H1 (cell line): ENCODE measurements at regions not wholly inside any gene's neighbourhood (a gene's known extent, or its start where the extent isn't known, plus 50 kb on each side); places are given as distances from the start of the nearest gene placed in this dataset.

ENCODE experiments used
- CTCF ChIA-PET: fragments of 300-600 bp; sonication (Branson Sonifier 250); formaldehyde crosslinking; loops from one replicate; lab custom pipeline; 2021; ENCODE audit not compliant: partially characterized antibody; lab: Charles Lee
- POLR2A ChIA-PET: fragments of 300-600 bp; sonication (Branson Sonifier 250); formaldehyde crosslinking; loops from one replicate; lab custom pipeline; 2021; ENCODE audit warnings: inconsistent platforms; ENCODE audit not compliant: partially characterized antibody; lab: Charles Lee
- DNase-seq, 2 experiments: peaks; one replicate each; pipeline versions ENCODE4 v3.0.0 to v3.0.0-alpha.2; 2010 to 2022; ENCODE audit warnings: low spot score in 2 of 2, low read depth in 1 of 2, mixed read lengths in 1 of 2
- FAIRE-seq: peaks from 2 replicates; lab custom pipeline; 2011; peaks lifted over from hg19 to GRCh38; lab: Jason Lieb, UNC
- H2AFZ ChIP-seq: 2 replicates; pipeline ENCODE4 v1.8.1; 2012; ENCODE audit warnings: low read length, inconsistent platforms
- H2AK5ac ChIP-seq: 2 replicates; pipeline ENCODE4 v1.6.1; 2013; ENCODE audit warnings: low read depth, low read length
- H2BK120ac ChIP-seq: replicated peaks from 2 replicates; pipeline ENCODE3; 2013; ENCODE audit warnings: low read depth, low read length, inconsistent platforms
- H2BK12ac ChIP-seq: 2 replicates; pipeline ENCODE4 v1.6.1; 2013; ENCODE audit warnings: low read depth, low read length
- H2BK15ac ChIP-seq: 2 replicates; pipeline ENCODE4 v1.6.1; 2013; ENCODE audit warnings: low read length
- H2BK20ac ChIP-seq: 2 replicates; pipeline ENCODE4 v1.6.1; 2013; ENCODE audit warnings: low read length
- H2BK5ac ChIP-seq: 2 replicates; pipeline ENCODE4 v1.6.1; 2013; ENCODE audit warnings: low read depth, low read length
- H3K14ac ChIP-seq: 2 replicates; pipeline ENCODE4 v1.6.1; 2013; ENCODE audit warnings: inconsistent platforms; ENCODE audit not compliant: insufficient read length
- H3K18ac ChIP-seq: 2 replicates; pipeline ENCODE4 v1.6.1; 2013; ENCODE audit warnings: low read length; ENCODE audit errors: extremely low read depth
- H3K23ac ChIP-seq: 2 replicates; pipeline ENCODE4 v1.6.1; 2013; ENCODE audit warnings: inconsistent platforms; ENCODE audit not compliant: insufficient read length
- H3K23me2 ChIP-seq: 2 replicates; pipeline ENCODE4 v1.6.1; 2013; ENCODE audit warnings: low read depth, low read length
- H3K27ac ChIP-seq: 2 replicates; pipeline ENCODE4 v1.6.1; 2011; ENCODE audit warnings: low read depth, low read length, inconsistent platforms
- H3K27me3 ChIP-seq, 4 experiments: replicated peaks in 1 of 4; 1 replicate in 1 of 4; 2 replicates in 3 of 4; pipeline versions ENCODE4 v1.6.1 to v1.8.1; 2011 to 2013; ENCODE audit warnings: low read length in 3 of 4, mild to moderate bottlenecking in 3 of 4, inconsistent platforms in 2 of 4, mixed read lengths in 2 of 4, moderate library complexity in 1 of 4; ENCODE audit not compliant: control insufficient read depth in 3 of 4, insufficient read depth in 3 of 4; ENCODE audit errors: extremely low read depth in 1 of 4
- H3K36me3 ChIP-seq, 4 experiments: 2 replicates each; pipeline versions ENCODE4 v1.6.1 to v1.8.1; 2011 to 2013; ENCODE audit warnings: mild to moderate bottlenecking in 4 of 4, low read length in 3 of 4, moderate library complexity in 2 of 4, control low read depth in 1 of 4, inconsistent platforms in 1 of 4; ENCODE audit not compliant: insufficient read depth in 4 of 4, control insufficient read depth in 2 of 4
- H3K4ac ChIP-seq: replicated peaks from 2 replicates; pipeline ENCODE3; 2013; ENCODE audit warnings: low read length, low read depth, mixed read lengths, inconsistent platforms; ENCODE audit not compliant: insufficient read length
- H3K4me1 ChIP-seq, 4 experiments: replicated peaks in 1 of 4; 1 replicate in 1 of 4; 2 replicates in 3 of 4; pipeline versions ENCODE4 v1.6.1 to v1.8.1; 2011 to 2013; ENCODE audit warnings: low read length in 3 of 4, inconsistent platforms in 2 of 4, mixed read lengths in 1 of 4; ENCODE audit not compliant: insufficient read depth in 4 of 4, control insufficient read depth in 3 of 4
- H3K4me2 ChIP-seq, 2 experiments: 2 replicates each; pipeline versions ENCODE4 v1.6.1 to v1.8.1; 2011 to 2013; ENCODE audit warnings: low read depth in 2 of 2, low read length in 2 of 2, control low read depth in 1 of 2, inconsistent platforms in 1 of 2, mild to moderate bottlenecking in 1 of 2; ENCODE audit not compliant: insufficient read depth in 1 of 2
- H3K4me3 ChIP-seq, 4 experiments: fragments of 200-600, 300-600 bp in 1 of 4; sonication (generic), shearing (Covaris generic), sonication (Bioruptor Twin) in 1 of 4; 2 replicates each; pipeline versions ENCODE4 v1.5.1 to v1.8.1; 2011 to 2016; ENCODE audit warnings: low read length in 4 of 4, low read depth in 3 of 4, control low read depth in 2 of 4, inconsistent platforms in 2 of 4, mild to moderate bottlenecking in 2 of 4, mixed read lengths in 1 of 4, moderate library complexity in 1 of 4; ENCODE audit not compliant: insufficient read depth in 2 of 4; ENCODE audit errors: extremely low read depth in 1 of 4
- H3K56ac ChIP-seq: replicated peaks from 2 replicates; pipeline ENCODE3; 2013; ENCODE audit warnings: low read depth, mild to moderate bottlenecking, mixed read lengths, low read length, inconsistent platforms; ENCODE audit not compliant: insufficient read length
- H3K79me1 ChIP-seq: 2 replicates; pipeline ENCODE4 v1.6.1; 2013; ENCODE audit warnings: low read depth, low read length, control low read depth
- H3K79me2 ChIP-seq, 2 experiments: 2 replicates each; pipeline versions ENCODE4 v1.6.1 to v1.8.1; 2012 to 2013; ENCODE audit warnings: low read length in 2 of 2, mild to moderate bottlenecking in 2 of 2, inconsistent platforms in 1 of 2; ENCODE audit not compliant: insufficient read depth in 2 of 2, control insufficient read depth in 1 of 2
- H3K9ac ChIP-seq, 4 experiments: replicated peaks in 1 of 4; 1 replicate in 1 of 4; 2 replicates in 3 of 4; pipeline versions ENCODE4 v1.6.1 to v1.8.1; 2011 to 2013; ENCODE audit warnings: low read depth in 3 of 4, low read length in 3 of 4, control low read depth in 2 of 4, mild to moderate bottlenecking in 2 of 4, moderate library complexity in 2 of 4, inconsistent platforms in 1 of 4; ENCODE audit errors: extremely low read depth in 1 of 4
- H3K9me3 ChIP-seq, 2 experiments: 2 replicates each; pipeline versions ENCODE4 v1.6.1 to v1.8.1; 2012 to 2013; ENCODE audit warnings: mild to moderate bottlenecking in 2 of 2, moderate library complexity in 2 of 2, control low read depth in 1 of 2, inconsistent platforms in 1 of 2, low read depth in 1 of 2, low read length in 1 of 2, mixed read lengths in 1 of 2; ENCODE audit not compliant: insufficient read depth in 2 of 2
- H4K20me1 ChIP-seq, 2 experiments: replicated peaks in 1 of 2; 2 replicates each; pipeline versions ENCODE3 to v1.8.1; 2011 to 2013; ENCODE audit warnings: inconsistent platforms in 2 of 2, low read length in 2 of 2, mild to moderate bottlenecking in 1 of 2; ENCODE audit not compliant: insufficient read depth in 2 of 2, control insufficient read depth in 1 of 2
- H4K5ac ChIP-seq: 2 replicates; pipeline ENCODE4 v1.6.1; 2013; ENCODE audit warnings: low read length, low read depth, mixed read lengths, inconsistent platforms; ENCODE audit not compliant: insufficient read length
- H4K8ac ChIP-seq: 2 replicates; pipeline ENCODE4 v1.8.0; 2013; ENCODE audit warnings: mild to moderate bottlenecking, moderate library complexity, low read length, inconsistent platforms; ENCODE audit not compliant: insufficient read depth; ENCODE audit errors: extremely low read depth
- H4K91ac ChIP-seq: replicated peaks from 2 replicates; pipeline ENCODE3; 2013; ENCODE audit warnings: low read length, mixed read lengths, inconsistent platforms; ENCODE audit not compliant: insufficient read length
- CHD1 ChIP-seq: IDR thresholded peaks from 2 replicates; pipeline ENCODE4 v1.6.1; 2012; ENCODE audit warnings: low read depth, low read length, improper control_type of control experiment
- CTBP2 ChIP-seq: IDR thresholded peaks from 2 replicates; pipeline ENCODE4 v1.7.0; 2011; ENCODE audit warnings: borderline replicate concordance, mild to moderate bottlenecking, moderate library complexity, mixed read lengths, low read length; ENCODE audit not compliant: insufficient read depth, insufficient read length
- CTCF ChIP-seq, 3 experiments: IDR thresholded peaks; 1 replicate in 2 of 3; 2 replicates in 1 of 3; pipeline versions ENCODE4 v1.5.1 to v1.6.1; 2011; ENCODE audit warnings: low read length in 3 of 3, mild to moderate bottlenecking in 3 of 3, inconsistent platforms in 2 of 3, low read depth in 1 of 3, moderate library complexity in 1 of 3; ENCODE audit not compliant: insufficient read depth in 1 of 3; ENCODE audit errors: control extremely low read depth in 1 of 3
- JUN ChIP-seq: IDR thresholded peaks from 2 replicates; pipeline ENCODE4 v1.6.1; 2011; ENCODE audit warnings: low read depth, mild to moderate bottlenecking, improper control_type of control experiment, low read length
- KDM5A ChIP-seq: fragments of 200-600 bp; IDR thresholded peaks from 2 replicates; pipeline ENCODE4 v1.7.1; 2012; ENCODE audit warnings: mild to moderate bottlenecking, low read length, inconsistent platforms, mixed read lengths
- NRF1 ChIP-seq: IDR thresholded peaks from 2 replicates; pipeline ENCODE4 v1.6.1; 2011; ENCODE audit warnings: mild to moderate bottlenecking, low read depth, low read length, improper control_type of control experiment
- POLR2A ChIP-seq, 2 experiments: IDR thresholded peaks; 1 replicate in 1 of 2; 2 replicates in 1 of 2; pipeline ENCODE4 v1.6.1; 2011; ENCODE audit warnings: low read depth in 2 of 2, low read length in 2 of 2, mild to moderate bottlenecking in 2 of 2; ENCODE audit errors: control extremely low read depth in 1 of 2
- SIRT6 ChIP-seq: IDR thresholded peaks from one replicate; pipeline ENCODE4 v1.7.1; 2012; ENCODE audit warnings: low read length, inconsistent platforms
- SP2 ChIP-seq: IDR thresholded peaks from 2 replicates; pipeline ENCODE4 v1.6.1; 2012; ENCODE audit warnings: mild to moderate bottlenecking, low read length, inconsistent platforms
- WGBS, 2 experiments: shearing (Covaris generic) in 1 of 2; methylation state at CpG; one replicate each; pipeline versions ENCODE4 v1.1.6 to v1.1.7; 2013 to 2015; ENCODE audit warnings: low lambda C conversion rate in 2 of 2, mixed read lengths in 2 of 2, inconsistent platforms in 1 of 2, low coverage in 1 of 2, missing lambda C conversion rate in 1 of 2; ENCODE audit not compliant: insufficient replicate concordance in 2 of 2, insufficient coverage in 1 of 2, insufficient read length in 1 of 2; ENCODE audit errors: extremely low coverage in 1 of 2, missing lambda C conversion rate in 1 of 2; 5-methylcytosine and 5-hydroxymethylcytosine counted together
- TF ChIP-seq, protein P1 (sequence below): IDR thresholded peaks from 2 replicates; pipeline ENCODE4 v1.6.1; 2012; ENCODE audit warnings: inconsistent platforms
- TF ChIP-seq, protein P2 (sequence below): IDR thresholded peaks from 2 replicates; pipeline ENCODE4 v1.6.1; 2012; ENCODE audit warnings: low read length, inconsistent platforms

DNA sequence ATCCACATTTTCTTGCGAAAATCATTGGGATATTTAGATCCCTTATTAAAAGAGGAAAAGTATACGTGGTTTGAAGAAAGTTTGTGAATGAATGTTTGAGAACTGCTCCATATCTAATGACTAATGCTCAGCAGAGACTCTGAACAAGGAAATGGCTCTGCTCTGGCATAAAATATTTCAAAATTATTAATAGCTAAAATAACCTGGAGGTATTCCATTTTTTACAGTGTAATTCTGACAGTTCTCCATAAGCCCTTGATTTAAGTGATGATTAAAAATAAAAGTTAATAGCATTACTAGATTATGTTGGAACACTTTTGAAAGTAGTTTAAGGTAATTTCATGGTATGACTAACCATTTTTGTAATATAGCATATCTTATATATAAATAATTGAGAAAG lies 1276.9 kb upstream of the TENM3 start:
- Histone ChIP-seq H3K23me2 (no peaks in the 10 kb centered on the region), H3K9me3 (no peaks in the 10 kb centered on the region), H4K8ac (no peak overlapping the region), H3K18ac (no peak overlapping the region), H3K4me1 (no peaks in the 10 kb centered on the region), H3K79me1 (no peaks in the 10 kb centered on the region), H3K4ac (no peak overlapping the region), H3K27ac (no peak overlapping the region), H3K56ac (no peak overlapping the region), H4K5ac (no peak overlapping the region), H2AK5ac (no peak overlapping the region), H2BK120ac (no peak overlapping the region), H2BK12ac (no peak overlapping the region), H2BK5ac (no peak overlapping the region), H3K14ac (no peak overlapping the region), H4K20me1 (no peaks in the 10 kb centered on the region), H3K79me2 (no peaks in the 10 kb centered on the region), H2BK20ac (no peak overlapping the region), H3K4me2 (no peak overlapping the region), H3K4me3 (no peak overlapping the region), H2BK15ac (no peak overlapping the region), H2AFZ (no peak overlapping the region), H3K27me3 (no peaks in the 10 kb centered on the region), H3K23ac (no peak overlapping the region), H3K36me3 (no peaks in the 10 kb centered on the region), H4K91ac (no peak overlapping the region), H3K9ac (no peak overlapping the region)
- DNase-seq (no peak), FAIRE-seq (no peak)
- WGBS, 2 experiments, result 87 to 100% methylated on average over 1 to 2 of the region's 2 CpGs
- CTCF ChIA-PET, result no interaction called here
- POLR2A ChIA-PET, result no interaction called here
- TF ChIP-seq, protein P1, sequence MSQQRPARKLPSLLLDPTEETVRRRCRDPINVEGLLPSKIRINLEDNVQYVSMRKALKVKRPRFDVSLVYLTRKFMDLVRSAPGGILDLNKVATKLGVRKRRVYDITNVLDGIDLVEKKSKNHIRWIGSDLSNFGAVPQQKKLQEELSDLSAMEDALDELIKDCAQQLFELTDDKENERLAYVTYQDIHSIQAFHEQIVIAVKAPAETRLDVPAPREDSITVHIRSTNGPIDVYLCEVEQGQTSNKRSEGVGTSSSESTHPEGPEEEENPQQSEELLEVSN, result no peak
- TF ChIP-seq NRF1, result no peak
- TF ChIP-seq POLR2A (IDR thresholded peaks at IDR 0.05; ENCODE audit: control extremely low read depth in 1 of 2, low read depth in 2 of 2, low read length in 2 of 2), result no peak
- no peak for TF ChIP-seq CTCF (IDR thresholded peaks at IDR 0.05; ENCODE audit: control extremely low read depth in 1 of 3, insufficient read depth in 1 of 3, low read depth in 1 of 3, low read length in 3 of 3)
- TF ChIP-seq CHD1, result no peak
- no peak for TF ChIP-seq SIRT6
- TF ChIP-seq, protein P2, sequence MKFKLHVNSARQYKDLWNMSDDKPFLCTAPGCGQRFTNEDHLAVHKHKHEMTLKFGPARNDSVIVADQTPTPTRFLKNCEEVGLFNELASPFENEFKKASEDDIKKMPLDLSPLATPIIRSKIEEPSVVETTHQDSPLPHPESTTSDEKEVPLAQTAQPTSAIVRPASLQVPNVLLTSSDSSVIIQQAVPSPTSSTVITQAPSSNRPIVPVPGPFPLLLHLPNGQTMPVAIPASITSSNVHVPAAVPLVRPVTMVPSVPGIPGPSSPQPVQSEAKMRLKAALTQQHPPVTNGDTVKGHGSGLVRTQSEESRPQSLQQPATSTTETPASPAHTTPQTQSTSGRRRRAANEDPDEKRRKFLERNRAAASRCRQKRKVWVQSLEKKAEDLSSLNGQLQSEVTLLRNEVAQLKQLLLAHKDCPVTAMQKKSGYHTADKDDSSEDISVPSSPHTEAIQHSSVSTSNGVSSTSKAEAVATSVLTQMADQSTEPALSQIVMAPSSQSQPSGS, result no peak
- TF ChIP-seq JUN, result no peak
- no peak for TF ChIP-seq KDM5A
- TF ChIP-seq SP2, result no peak
- no peak for TF ChIP-seq CTBP2
